ENCODE measurements at regions not wholly inside any gene's neighbourhood (a gene's known extent, or its start where the extent isn't known, plus 50 kb on each side); places are given as distances from the start of the nearest gene placed in this dataset.

- no peak for TF ChIP-seq CTCF (IDR thresholded peaks at IDR 0.05)
- TF ChIP-seq ATF6 (CRISPR knock-in tag; IDR thresholded peaks at IDR 0.05) = no peak
- TF ChIP-seq RELA (CRISPR knock-in tag; IDR thresholded peaks at IDR 0.05; ENCODE audit: borderline replicate concordance) = no peak
- TF ChIP-seq FOXP1 (CRISPR knock-in tag; IDR thresholded peaks at IDR 0.05; ENCODE audit: borderline replicate concordance) = no peak
- no peak for TF ChIP-seq ZSCAN18 (CRISPR knock-in tag; IDR thresholded peaks at IDR 0.05)
- no peak for TF ChIP-seq FOXJ3 (CRISPR knock-in tag; IDR thresholded peaks at IDR 0.05; ENCODE audit: borderline replicate concordance)
- no peak for TF ChIP-seq PREB (CRISPR knock-in tag; IDR thresholded peaks at IDR 0.05; ENCODE audit: borderline replicate concordance)
- no peak for TF ChIP-seq ZNF263 (CRISPR knock-in tag; IDR thresholded peaks at IDR 0.05; ENCODE audit: low read depth)
- TF ChIP-seq ZNF423 (CRISPR knock-in tag; IDR thresholded peaks at IDR 0.05) = no peak
These were observed 67.3 kb upstream of the MAL start for GRCh38 chr2:94958245-94958644.

Measured in WTC11 (cell line).